HG02885 (cell line): ENCODE measurements at regions not wholly inside any gene's neighbourhood (a gene's known extent, or its start where the extent isn't known, plus 50 kb on each side); places are given as distances from the start of the nearest gene placed in this dataset.
"Not testable (repeated sequence)": the region's sequence is repeated elsewhere in the genome, so short reads cannot be mapped to it uniquely, and the experiment has no call there.

Experiments used
- ATAC-seq: cut with Tn5 transposase; IDR thresholded peaks from one replicate; pipeline ENCODE4 v1.9.1; 2021; ENCODE audit warnings: mild to moderate bottlenecking; ENCODE audit not compliant: unreplicated experiment, poor library complexity

DNA sequence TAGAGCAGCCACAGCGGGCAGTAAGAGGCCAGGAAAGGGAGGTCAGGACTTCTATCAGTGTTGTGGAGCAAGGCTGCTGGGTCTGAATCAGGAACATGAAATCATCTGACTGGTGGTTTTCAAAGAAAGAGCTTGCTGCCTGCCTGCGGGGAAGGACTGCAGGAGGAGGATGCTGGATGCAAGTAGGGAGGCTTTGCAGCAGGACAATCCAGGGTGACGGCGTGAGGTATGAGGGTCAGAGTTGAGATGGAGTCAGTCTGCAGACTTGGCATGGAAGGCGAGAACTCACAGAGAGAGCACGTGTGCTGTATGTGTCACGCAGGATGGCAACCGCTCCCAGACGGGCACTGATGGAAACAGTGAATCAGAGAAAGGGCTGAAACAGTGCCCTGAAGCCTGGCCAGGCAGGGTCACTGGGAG is 59.2 kb upstream of the CD93 start:
- no peak for ATAC-seq

DNA sequence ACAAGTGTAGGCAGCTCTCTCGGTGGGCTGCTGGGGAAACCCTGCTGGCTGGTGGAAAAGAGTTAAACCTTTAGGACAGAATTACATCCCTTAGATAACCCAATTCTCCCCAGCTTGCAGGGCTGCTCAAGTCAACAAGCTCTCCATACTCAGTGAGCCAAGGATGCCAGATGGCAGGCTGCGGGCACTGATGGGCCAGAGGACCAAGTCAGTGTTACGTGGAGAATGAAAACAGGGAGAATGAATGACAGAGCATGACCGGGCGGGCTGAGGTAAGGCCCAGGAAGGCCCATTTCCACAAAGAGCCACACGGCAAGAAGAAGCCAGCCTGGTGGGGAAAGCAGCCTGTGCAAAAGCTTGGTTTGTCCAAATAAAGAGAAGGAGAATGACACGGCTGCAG is 58.7 kb upstream of the CD93 start:
- ATAC-seq = no peak

- no peak for ATAC-seq
Measured at GRCh38 chr20:23143986-23144690, 58.0 kb upstream of the CD93 start.

- no peak for ATAC-seq
Measured at GRCh38 chr20:23143098-23143497, 57.0 kb upstream of the CD93 start.

- ATAC-seq = peak; percentile 91
Measured at GRCh38 chr20:23142162-23143050, 56.3 kb upstream of the CD93 start.

DNA sequence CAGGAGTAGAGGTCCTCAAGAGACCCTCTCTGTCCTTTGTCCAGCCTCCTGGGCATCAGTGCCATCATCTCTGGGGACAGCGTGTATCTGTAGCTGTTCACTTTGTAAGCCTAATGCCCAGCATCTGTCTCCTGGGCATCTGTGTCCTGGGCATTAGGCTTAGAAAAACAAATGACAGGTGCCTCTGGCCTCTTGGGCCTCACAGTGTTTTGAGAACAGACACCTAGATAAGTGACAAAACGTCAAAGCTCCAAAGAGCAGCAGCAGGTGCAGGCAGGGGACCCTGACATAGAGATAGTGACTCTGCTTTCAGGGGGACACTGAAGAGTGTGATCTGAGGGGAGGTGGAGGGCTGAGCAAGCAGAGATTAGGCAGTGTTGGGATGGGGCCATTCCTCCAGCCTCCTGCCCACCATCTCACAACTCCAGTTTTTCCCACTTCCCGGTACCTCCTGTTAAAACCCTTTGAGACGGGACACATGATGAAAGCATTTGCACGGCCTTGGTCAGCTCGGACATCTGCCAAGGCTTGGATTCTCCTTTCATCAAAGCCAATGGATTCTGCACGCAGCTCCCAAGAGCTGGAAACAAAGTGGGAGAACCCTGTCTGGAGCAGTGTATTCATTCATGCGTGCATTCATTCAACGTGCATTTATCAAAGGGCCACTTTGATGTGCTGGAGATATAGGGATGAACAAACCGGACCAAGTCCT is 55.5 kb upstream of the CD93 start:
- ATAC-seq = no peak

DNA sequence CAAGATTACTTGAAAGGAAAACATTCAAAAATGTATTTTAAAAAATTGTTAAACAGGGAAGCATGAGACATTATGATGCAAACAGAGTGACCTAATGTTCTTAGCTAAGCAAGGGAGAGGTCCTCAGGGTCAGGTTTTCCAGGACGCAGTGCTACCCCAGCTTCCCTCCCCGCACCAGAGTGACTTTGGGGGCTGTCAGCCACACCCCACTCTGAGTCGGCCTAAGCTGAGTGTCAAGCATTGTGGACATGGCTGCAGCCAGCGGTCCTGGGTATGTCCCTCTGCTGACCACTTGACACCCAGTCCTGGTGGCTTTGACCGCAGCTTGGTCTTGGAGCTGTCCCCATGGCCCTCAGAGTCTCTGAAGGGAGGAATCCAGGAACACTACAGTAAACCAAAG is 54.9 kb upstream of the CD93 start:
- no peak for ATAC-seq

DNA sequence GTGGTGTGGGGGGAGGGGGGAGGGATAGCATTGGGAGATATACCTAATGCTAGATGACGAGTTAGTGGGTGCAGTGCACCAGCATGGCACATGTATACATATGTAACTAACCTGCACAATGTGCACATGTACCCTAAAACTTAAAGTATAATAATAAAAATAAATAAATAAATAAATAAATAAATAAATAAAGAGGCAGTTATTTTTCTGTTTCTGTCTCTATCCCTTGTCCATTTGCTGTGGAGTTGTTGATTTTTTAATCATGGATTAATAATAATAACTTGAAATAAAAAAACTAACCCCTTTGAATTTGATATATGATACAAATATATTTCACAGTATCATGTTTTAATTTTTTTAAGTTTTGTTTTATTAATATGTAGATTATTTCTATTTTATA is 53.9 kb upstream of the CD93 start:
- not testable (repeated sequence) for ATAC-seq

- ATAC-seq = no peak
Measured at GRCh38 chr20:23139524-23139923, 53.4 kb upstream of the CD93 start.

DNA sequence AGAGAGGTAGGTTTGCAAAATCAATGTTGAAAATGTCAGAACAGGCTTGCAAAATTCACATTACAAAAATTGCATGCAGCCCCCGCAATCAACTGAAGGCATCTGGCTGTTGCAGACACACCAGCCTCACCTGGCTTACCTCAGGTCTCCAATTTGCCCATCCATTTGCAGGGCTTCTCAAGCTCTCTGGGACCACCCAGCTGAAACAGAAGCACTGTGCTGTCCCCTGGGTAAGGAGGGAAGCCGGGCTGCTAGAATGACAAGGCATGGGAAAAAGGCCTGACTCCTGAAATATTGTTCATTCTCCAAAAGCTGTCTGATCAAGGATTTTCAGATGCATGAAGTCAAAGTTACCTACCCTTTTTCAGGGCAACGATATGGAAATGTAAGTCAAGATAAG is 52.6 kb upstream of the CD93 start:
- no peak for ATAC-seq

- ATAC-seq = no peak
Measured at GRCh38 chr20:23138226-23138625, 52.1 kb upstream of the CD93 start.

DNA sequence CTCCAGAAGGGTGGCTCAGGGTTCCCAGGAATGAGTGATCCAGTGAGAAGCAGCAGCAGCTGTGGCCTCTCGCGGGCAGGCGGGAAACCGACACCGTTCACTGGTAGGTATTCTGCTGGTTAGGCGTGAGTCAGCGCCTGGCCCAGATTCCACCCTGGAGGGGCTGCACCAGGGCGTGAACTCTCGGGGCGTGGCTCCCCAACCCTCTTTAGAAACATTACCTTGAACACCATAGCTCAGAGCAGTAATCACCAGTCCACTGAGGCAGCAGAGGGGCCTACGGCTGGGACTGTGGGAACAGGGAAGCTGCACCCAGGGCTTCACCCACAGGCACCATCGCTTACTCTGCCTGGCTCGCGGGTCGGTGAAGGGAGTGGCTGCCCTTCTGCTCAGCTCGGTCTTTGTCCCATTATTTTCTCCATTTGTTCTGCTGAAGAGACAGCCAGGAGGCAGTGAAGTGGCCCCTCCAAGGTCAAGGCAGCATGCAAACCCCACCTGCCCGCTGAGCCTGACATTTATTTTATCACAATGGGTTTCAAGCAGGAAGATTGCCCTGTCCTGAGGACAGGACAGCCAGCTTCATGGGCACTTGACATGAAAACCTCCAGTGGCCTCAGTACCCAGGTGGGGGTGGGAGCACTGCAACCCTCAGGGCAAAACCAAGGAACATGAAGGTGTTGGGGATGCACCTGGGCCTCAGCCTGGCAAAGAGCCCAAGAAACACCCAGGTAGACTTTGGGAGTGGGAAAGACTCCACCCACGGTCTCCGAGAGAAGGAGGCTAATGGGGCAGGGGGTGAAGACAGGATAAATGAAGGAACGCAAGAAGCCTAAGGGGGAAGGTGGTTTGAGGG is 51.0 kb upstream of the CD93 start:
- ATAC-seq = no peak

DNA sequence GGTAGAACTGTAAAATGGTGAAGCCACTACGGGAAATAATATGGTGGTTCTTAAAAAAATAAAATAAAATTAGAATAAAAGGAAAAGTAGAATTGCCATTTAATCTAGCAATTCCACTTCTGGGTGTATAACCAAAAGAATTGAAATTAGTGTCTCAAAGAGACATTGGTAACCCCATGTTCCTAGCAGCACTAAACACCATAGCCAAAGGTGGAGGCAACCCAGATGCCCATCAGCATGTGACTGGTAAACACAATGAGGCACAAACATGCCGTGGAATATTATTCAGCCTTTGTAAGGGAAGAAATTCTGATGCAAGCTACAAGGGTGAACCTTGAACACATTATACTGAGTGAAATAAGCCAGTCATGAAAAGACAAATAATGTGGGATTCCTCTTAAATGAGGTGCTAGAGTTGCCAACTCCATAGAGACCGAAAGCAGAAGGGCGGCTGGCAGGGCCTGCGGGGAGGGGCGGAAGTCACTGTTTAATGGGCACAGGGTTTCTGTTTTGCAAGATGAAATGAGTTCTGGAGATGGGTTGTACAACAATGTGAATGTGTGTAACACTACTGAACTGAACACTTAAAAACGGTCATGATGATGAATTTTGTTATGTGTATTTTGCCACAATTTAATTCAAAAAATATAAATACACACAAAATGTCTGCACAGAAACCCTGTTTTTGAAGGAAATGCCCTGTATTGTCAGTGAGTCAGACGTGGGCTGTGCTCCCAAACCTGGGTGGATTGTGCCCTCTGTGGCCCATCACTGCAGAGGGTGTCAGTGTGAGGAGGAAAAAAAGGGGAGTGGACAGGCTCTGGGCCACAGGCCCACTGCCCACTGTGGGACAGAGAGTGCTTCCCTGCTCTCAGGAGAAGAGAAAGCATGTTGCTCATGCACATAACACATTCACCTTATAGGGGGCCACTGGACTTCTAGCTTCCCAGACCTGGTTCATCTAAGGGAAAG is 49.6 kb upstream of the CD93 start:
- no peak for ATAC-seq
